ENCODE measurements at regions not wholly inside any gene's neighbourhood (a gene's known extent, or its start where the extent isn't known, plus 50 kb on each side); places are given as distances from the start of the nearest gene placed in this dataset.
"Not testable (repeated sequence)": the region's sequence is repeated elsewhere in the genome, so short reads cannot be mapped to it uniquely, and the experiment has no call there.

DNA sequence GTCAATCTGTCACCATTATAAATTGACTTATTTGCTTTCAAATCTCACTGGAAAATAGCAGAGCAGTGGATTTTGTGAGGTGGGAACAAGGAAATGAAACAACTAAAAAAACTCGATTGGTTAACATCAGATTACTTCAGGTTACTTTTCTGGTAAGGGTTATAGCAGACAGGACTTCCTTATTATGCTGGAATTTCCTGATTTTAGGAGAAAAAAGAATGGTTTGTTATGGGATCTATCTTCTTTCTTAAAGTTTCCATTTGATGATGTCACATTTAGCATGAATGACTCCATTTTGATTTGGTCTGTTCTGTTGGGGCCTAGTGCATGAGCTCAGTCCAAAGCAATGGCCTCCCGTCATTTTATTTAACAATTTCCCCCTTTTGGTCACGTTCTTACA, 210.6 kb downstream of the KCNJ2 start:
- intact Hi-C loops (cut with DNase I), result no loop called here
- no peak for FAIRE-seq
- Histone ChIP-seq H3K4me1 (ENCODE audit: control insufficient read depth in 2 of 3, insufficient read depth in 2 of 3, low read depth in 1 of 3, low read length in 3 of 3) (no peaks in the 10 kb centered on the region), H3K27me3 (ENCODE audit: control insufficient read depth, insufficient read depth, low read length) (no peaks in the 10 kb centered on the region), H3K9ac (ENCODE audit: low read length in 3 of 3) (no peak overlapping the region), H3K36me3 (ENCODE audit: control insufficient read depth in 2 of 3, insufficient read depth in 3 of 3, low read length in 3 of 3) (no peaks in the 10 kb centered on the region), H3K4me3 (ENCODE audit: low read length in 3 of 3) (no peak overlapping the region), H3K9me3 (ENCODE audit: control insufficient read depth in 2 of 3, insufficient read depth in 1 of 3, low read length in 3 of 3) (no peaks in the 10 kb centered on the region), H3K27ac (ENCODE audit: low read depth in 2 of 2, low read length in 2 of 2) (no peak overlapping the region)
- TF ChIP-seq, protein P1, sequence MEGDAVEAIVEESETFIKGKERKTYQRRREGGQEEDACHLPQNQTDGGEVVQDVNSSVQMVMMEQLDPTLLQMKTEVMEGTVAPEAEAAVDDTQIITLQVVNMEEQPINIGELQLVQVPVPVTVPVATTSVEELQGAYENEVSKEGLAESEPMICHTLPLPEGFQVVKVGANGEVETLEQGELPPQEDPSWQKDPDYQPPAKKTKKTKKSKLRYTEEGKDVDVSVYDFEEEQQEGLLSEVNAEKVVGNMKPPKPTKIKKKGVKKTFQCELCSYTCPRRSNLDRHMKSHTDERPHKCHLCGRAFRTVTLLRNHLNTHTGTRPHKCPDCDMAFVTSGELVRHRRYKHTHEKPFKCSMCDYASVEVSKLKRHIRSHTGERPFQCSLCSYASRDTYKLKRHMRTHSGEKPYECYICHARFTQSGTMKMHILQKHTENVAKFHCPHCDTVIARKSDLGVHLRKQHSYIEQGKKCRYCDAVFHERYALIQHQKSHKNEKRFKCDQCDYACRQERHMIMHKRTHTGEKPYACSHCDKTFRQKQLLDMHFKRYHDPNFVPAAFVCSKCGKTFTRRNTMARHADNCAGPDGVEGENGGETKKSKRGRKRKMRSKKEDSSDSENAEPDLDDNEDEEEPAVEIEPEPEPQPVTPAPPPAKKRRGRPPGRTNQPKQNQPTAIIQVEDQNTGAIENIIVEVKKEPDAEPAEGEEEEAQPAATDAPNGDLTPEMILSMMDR (IDR thresholded peaks at IDR 0.05; ENCODE audit: borderline replicate concordance, extremely low read depth, insufficient read depth), result no peak
- DNase-seq, result no peak

DNA sequence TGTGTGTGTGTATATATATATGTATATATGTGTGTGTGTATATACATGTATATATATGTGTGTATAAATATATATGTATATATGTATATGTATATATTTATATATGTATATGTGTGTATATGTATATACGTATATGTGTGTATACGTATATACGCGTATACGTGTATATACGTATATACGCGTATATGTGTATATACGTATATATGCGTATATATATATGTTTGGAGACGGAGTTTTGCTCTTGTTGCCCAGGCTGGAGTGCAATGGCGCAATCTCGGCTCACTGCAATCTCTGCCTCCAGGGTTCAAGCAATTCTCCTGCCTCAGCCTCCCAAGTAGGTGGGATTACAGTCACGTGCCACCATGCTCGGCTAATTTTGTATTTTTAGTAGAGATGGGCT, 212.6 kb downstream of the KCNJ2 start:
- H3K36me3 ChIP-seq (ENCODE audit: control insufficient read depth in 2 of 3, insufficient read depth in 3 of 3, low read length in 3 of 3); H3K4me3 ChIP-seq (ENCODE audit: low read length in 3 of 3); H3K9ac ChIP-seq (ENCODE audit: low read length in 3 of 3); FAIRE-seq; H3K27me3 ChIP-seq (ENCODE audit: control insufficient read depth, insufficient read depth, low read length); intact Hi-C loops (cut with DNase I); DNase-seq; H3K9me3 ChIP-seq (ENCODE audit: control insufficient read depth in 2 of 3, insufficient read depth in 1 of 3, low read length in 3 of 3); H3K27ac ChIP-seq (ENCODE audit: low read depth in 2 of 2, low read length in 2 of 2); H3K4me1 ChIP-seq (ENCODE audit: control insufficient read depth in 2 of 3, insufficient read depth in 2 of 3, low read depth in 1 of 3, low read length in 3 of 3): not testable (repeated sequence)

DNA sequence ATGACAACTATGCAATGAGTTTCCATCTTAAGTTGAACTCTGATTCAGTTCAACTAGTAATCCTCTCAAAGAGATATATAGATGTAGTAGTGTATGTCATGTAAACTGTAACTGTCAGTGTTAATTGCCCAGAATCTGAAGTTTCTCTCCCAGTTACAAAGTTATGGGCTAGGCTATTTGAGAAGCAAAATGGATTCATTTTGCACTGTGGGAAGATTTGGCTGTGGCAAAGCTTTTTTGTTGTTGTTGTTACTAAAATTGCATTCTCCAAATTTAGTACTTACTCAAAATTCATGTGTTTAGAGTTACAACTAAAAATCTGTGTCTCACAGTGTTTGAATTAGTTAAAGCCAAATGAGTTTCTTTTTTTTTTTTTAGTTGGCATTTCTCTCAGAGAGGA, 219.0 kb downstream of the KCNJ2 start:
- Histone ChIP-seq H3K27me3 (ENCODE audit: control insufficient read depth, insufficient read depth, low read length) (no peaks in the 10 kb centered on the region), H3K27ac (ENCODE audit: low read depth in 2 of 2, low read length in 2 of 2) (no peak overlapping the region), H3K4me1 (ENCODE audit: control insufficient read depth in 2 of 3, insufficient read depth in 2 of 3, low read depth in 1 of 3, low read length in 3 of 3) (no peaks in the 10 kb centered on the region), H3K9ac (ENCODE audit: low read length in 3 of 3) (no peak overlapping the region), H3K9me3 (ENCODE audit: control insufficient read depth in 2 of 3, insufficient read depth in 1 of 3, low read length in 3 of 3) (no peaks in the 10 kb centered on the region), H3K36me3 (ENCODE audit: control insufficient read depth in 2 of 3, insufficient read depth in 3 of 3, low read length in 3 of 3) (no peaks in the 10 kb centered on the region), H3K4me3 (ENCODE audit: low read length in 3 of 3) (no peak overlapping the region)
- DNase-seq (no peak), FAIRE-seq (no peak)
- TF ChIP-seq, protein P1 (IDR thresholded peaks at IDR 0.05; ENCODE audit: borderline replicate concordance, extremely low read depth, insufficient read depth), result no peak
- intact Hi-C loops (cut with DNase I), result no loop called here

DNA sequence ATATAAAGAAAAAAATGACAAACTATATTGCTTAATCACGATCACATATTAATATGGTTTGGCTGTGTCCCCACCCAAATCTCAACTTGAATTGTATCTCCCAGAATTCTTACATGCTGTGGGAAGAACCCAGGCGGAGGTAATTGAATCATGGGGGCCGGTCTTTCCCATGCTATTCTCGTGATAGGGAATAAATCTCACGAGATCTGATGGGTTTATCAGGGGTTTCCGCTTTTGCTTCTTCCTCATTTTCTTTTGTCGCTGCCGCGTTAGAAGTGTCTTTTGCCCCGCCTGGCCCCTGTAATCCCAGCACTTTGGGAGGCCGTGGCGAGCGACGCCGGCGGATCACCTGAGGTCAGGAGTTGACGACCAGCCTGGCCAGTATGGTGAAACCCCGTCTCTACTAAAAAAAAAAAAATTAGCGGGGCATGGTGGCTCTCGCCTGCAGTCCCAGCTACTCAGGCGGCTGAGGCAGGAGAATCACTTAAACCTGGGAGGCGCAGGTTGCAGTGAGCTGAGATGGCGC, 220.0 kb downstream of the KCNJ2 start:
- H3K27ac ChIP-seq (ENCODE audit: low read depth in 2 of 2, low read length in 2 of 2); intact Hi-C loops (cut with DNase I); H3K36me3 ChIP-seq (ENCODE audit: control insufficient read depth in 2 of 3, insufficient read depth in 3 of 3, low read length in 3 of 3); H3K9me3 ChIP-seq (ENCODE audit: control insufficient read depth in 2 of 3, insufficient read depth in 1 of 3, low read length in 3 of 3); H3K9ac ChIP-seq (ENCODE audit: low read length in 3 of 3); H3K4me1 ChIP-seq (ENCODE audit: control insufficient read depth in 2 of 3, insufficient read depth in 2 of 3, low read depth in 1 of 3, low read length in 3 of 3); H3K27me3 ChIP-seq (ENCODE audit: control insufficient read depth, insufficient read depth, low read length); H3K4me3 ChIP-seq (ENCODE audit: low read length in 3 of 3); FAIRE-seq: not testable (repeated sequence)
- DNase-seq, result peak in 1 of 5 donors; percentile 57

GRCh38 chr17:70390049-70390448, 220.7 kb downstream of the KCNJ2 start:
- TF ChIP-seq, protein P1 (IDR thresholded peaks at IDR 0.05; ENCODE audit: borderline replicate concordance, extremely low read depth, insufficient read depth), result no peak
- no peaks in the 10 kb centered on the region for H3K36me3 ChIP-seq (ENCODE audit: control insufficient read depth in 2 of 3, insufficient read depth in 3 of 3, low read length in 3 of 3)
- no peak overlapping the region for H3K27ac ChIP-seq (ENCODE audit: low read depth in 2 of 2, low read length in 2 of 2)
- FAIRE-seq (no peak), DNase-seq (peak in 2 of 5 donors; percentile 48 to 53)
- no peaks in the 10 kb centered on the region for H3K27me3 ChIP-seq (ENCODE audit: control insufficient read depth, insufficient read depth, low read length)
- H3K9me3 ChIP-seq (ENCODE audit: control insufficient read depth in 2 of 3, insufficient read depth in 1 of 3, low read length in 3 of 3), result no peaks in the 10 kb centered on the region
- H3K9ac ChIP-seq (ENCODE audit: low read length in 3 of 3), result no peak overlapping the region
- intact Hi-C loops (cut with DNase I), result no loop called here
- H3K4me1 ChIP-seq (ENCODE audit: control insufficient read depth in 2 of 3, insufficient read depth in 2 of 3, low read depth in 1 of 3, low read length in 3 of 3), result no peaks in the 10 kb centered on the region
- H3K4me3 ChIP-seq (ENCODE audit: low read length in 3 of 3), result no peak overlapping the region

Measured in kidney (tissue), 13 donors.